Activated T-helper 17 cell treated with anti-CD3 and anti-CD28 coated beads, Interleukin-2, amount 50 U/mL, for 72 hours (primary cell): ENCODE measurements at regions not wholly inside any gene's neighbourhood (a gene's known extent, or its start where the extent isn't known, plus 50 kb on each side); places are given as distances from the start of the nearest gene placed in this dataset.
"Not testable (repeated sequence)": the region's sequence is repeated elsewhere in the genome, so short reads cannot be mapped to it uniquely, and the experiment has no call there.

ENCODE experiments used
- ATAC-seq: fragments of 150-1000 bp; cut with Tn5 transposase; replicated peaks from 2 replicates; pipeline ENCODE4 v1.10.0; 2021; ENCODE audit warnings: mild to moderate bottlenecking, moderate library complexity
- H3K27ac Mint-ChIP-seq: one replicate; pipeline ENCODE4 v1.8.0; 2022; ENCODE audit warnings: mixed read lengths
- H3K27me3 Mint-ChIP-seq: one replicate; pipeline ENCODE4 v1.8.0; 2022; ENCODE audit warnings: mixed read lengths
- H3K36me3 Mint-ChIP-seq: one replicate; pipeline ENCODE4 v1.8.0; 2022; ENCODE audit warnings: low read depth, mild to moderate bottlenecking, mixed read lengths
- H3K4me1 Mint-ChIP-seq: one replicate; pipeline ENCODE4 v1.8.0; 2022; ENCODE audit warnings: mixed read lengths
- H3K4me3 Mint-ChIP-seq: one replicate; pipeline ENCODE4 v1.8.0; 2022; ENCODE audit warnings: mild to moderate bottlenecking, mixed read lengths
- H3K9me3 Mint-ChIP-seq: one replicate; pipeline ENCODE4 v1.8.0; 2022; ENCODE audit warnings: mixed read lengths

DNA sequence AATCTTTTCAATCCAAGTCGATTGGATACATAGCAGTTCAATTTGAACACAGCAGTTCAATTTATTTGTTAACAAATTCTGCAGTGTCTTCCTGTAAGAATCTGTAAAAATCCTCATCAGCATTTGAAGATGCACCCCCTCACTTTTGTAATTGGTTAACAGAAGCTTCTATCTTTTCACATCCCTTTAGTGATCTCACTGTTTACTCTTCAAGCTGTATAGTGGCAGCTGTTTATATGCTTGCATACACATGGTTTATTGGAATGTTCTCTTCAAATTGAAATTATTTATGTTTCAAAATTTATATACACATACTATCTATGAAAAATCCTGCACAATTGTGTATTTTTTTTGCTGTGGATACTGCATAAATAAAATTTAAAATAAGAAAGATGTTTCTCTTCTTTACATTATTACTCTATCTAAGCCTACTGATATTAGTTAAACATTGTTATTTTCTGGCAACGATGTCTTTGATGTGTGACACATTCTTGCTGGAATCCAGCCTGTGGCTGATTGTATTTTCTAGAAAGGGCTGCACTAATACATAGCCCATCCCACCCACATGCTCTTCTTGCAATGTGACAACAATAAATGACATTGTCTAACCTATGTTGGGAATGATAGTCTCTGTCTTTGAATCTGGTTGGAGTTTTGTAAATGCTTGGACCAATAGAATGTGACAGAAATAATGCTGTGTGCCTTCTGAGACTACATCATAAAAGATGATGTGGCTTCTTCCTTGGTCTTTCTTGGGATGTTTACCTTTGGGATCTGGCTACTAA, 573.0 kb downstream of the CD109 start:
- Mint-ChIP-seq H3K4me1 (no peaks in the 10 kb centered on the region), H3K9me3 (peaks cover 12% of the 10 kb centered on the region), H3K27me3 (no peaks in the 10 kb centered on the region), H3K27ac (no peak overlapping the region), H3K36me3 (no peaks in the 10 kb centered on the region), H3K4me3 (no peak overlapping the region)
- ATAC-seq = no peak

DNA sequence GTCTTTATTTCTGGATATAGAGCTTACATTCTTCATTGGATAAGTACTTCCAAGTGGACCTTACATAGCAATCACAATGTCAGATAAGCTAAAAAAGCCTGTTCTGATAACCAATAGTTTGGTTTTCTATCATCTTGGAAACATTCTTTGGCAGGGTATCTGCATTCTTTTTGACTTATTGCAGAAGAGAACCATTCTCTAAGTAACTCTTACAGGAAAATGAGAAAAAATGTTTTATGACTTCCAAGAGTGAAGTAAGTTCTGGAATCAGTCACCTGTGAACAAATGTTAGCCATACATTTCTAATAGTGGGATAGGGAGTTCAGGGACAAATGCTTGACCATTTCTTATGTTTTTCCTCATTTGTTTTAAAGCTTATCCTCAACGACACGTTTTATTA, 564.0 kb downstream of the CD109 start:
- Mint-ChIP-seq H3K4me3 (no peak overlapping the region), H3K27ac (no peak overlapping the region), H3K9me3 (peaks cover 4% of the 10 kb centered on the region), H3K27me3 (no peaks in the 10 kb centered on the region), H3K36me3 (no peaks in the 10 kb centered on the region), H3K4me1 (no peaks in the 10 kb centered on the region)
- ATAC-seq = no peak

DNA sequence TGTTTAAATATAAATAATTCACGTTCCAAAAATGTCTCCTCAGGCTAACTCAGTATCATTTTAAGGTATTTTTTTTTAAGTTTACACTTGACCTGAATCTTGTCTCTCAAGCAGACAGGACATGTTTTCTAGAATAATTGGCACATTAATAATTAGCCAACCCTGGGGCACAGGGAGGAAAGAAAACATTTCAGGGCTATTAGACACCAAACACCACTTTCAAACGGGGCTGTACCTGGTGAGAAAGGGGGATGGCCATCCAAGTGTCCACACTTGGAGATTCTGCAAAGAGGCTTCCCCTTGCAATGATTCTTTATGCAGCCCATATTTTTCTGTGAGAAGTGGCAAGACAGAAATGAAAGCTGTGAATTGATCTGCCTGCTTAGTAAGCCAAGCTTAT, 560.8 kb downstream of the CD109 start:
- Mint-ChIP-seq H3K36me3 (no peaks in the 10 kb centered on the region), H3K9me3 (no peaks in the 10 kb centered on the region), H3K27me3 (no peaks in the 10 kb centered on the region), H3K4me1 (no peaks in the 10 kb centered on the region), H3K4me3 (no peak overlapping the region), H3K27ac (no peak overlapping the region)
- no peak for ATAC-seq

DNA sequence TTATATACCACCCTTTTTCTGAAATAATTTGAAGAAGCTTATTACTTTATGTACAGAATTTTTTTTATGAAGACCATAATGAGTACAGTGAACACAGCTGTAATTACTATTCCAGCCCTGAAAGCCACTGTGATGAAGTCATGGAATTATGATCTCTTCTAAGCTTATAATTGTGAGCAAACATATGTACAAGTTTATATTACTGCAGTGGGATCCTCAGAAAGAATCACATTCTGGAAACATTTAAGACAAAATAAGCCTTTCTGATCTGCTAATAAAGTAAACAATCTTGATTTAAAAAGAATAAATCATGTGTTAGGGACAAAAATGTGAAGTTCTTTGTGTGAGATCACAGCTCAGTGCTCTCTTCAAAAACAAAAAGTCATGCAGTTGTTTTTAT, 560.4 kb downstream of the CD109 start:
- no peak overlapping the region for H3K27ac Mint-ChIP-seq
- no peaks in the 10 kb centered on the region for H3K9me3 Mint-ChIP-seq
- no peaks in the 10 kb centered on the region for H3K27me3 Mint-ChIP-seq
- no peak overlapping the region for H3K4me3 Mint-ChIP-seq
- ATAC-seq = no peak
- no peaks in the 10 kb centered on the region for H3K4me1 Mint-ChIP-seq
- H3K36me3 Mint-ChIP-seq = no peaks in the 10 kb centered on the region

DNA sequence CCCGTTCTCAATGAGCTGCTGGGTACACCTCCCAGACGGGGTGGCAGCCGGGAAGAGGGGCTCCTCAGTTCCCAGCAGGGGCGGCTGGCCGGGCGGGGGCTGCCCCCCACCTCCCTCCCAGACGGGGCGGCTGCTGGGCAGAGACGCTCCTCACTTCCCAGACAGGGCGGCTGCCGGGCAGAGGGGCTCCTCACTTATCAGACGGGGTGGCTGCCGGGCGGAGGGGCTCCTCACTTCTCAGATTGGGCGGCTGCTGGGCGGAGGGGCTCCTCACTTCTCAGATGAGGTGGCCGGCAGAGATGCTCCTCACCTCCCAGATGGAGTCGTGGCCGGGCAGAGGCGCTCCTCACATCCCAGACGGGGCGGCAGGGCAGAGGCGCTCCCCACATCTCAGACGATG, 559.0 kb downstream of the CD109 start:
- H3K36me3 Mint-ChIP-seq, H3K27me3 Mint-ChIP-seq, H3K4me3 Mint-ChIP-seq, H3K9me3 Mint-ChIP-seq, H3K4me1 Mint-ChIP-seq, H3K27ac Mint-ChIP-seq, ATAC-seq: not testable (repeated sequence)

DNA sequence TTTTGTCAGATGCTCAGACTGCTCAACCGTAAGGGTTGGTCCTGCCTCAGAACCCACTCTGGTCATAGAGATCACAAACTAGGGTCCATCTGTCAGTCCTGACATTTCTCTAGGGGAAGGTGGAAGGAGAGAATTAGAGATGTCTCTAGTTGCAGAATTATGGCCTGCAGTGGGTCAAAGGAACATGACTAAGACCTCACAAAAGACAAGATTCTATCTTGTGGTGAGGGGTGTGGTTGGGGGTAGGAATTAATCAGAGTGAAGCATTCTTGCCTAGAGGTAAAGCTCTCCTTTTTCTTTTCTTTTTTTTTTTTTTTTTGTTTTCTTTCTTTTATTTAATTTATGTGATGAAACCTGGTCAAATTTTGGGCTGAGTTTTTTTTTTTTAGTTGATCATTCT, 558.1 kb downstream of the CD109 start:
- not testable (repeated sequence) for H3K27me3 Mint-ChIP-seq, H3K4me3 Mint-ChIP-seq, H3K36me3 Mint-ChIP-seq, H3K9me3 Mint-ChIP-seq, H3K4me1 Mint-ChIP-seq, H3K27ac Mint-ChIP-seq
- ATAC-seq = peak; percentile 57

GRCh38 chr6:74253261-74253660, 557.3 kb downstream of the CD109 start:
- no peaks in the 10 kb centered on the region for H3K27me3 Mint-ChIP-seq
- H3K4me3 Mint-ChIP-seq = no peak overlapping the region
- H3K9me3 Mint-ChIP-seq = no peaks in the 10 kb centered on the region
- no peak overlapping the region for H3K27ac Mint-ChIP-seq
- H3K4me1 Mint-ChIP-seq = no peaks in the 10 kb centered on the region
- no peak for ATAC-seq
- no peaks in the 10 kb centered on the region for H3K36me3 Mint-ChIP-seq

- ATAC-seq = no peak
- Mint-ChIP-seq H3K36me3 (no peaks in the 10 kb centered on the region), H3K27ac (no peak overlapping the region), H3K27me3 (no peaks in the 10 kb centered on the region), H3K9me3 (no peaks in the 10 kb centered on the region), H3K4me1 (no peaks in the 10 kb centered on the region), H3K4me3 (no peak overlapping the region)
Observed at GRCh38 chr6:74250161-74250818, 554.3 kb downstream of the CD109 start.

- H3K4me3 Mint-ChIP-seq = no peak overlapping the region
- ATAC-seq = no peak
- no peak overlapping the region for H3K27ac Mint-ChIP-seq
- H3K4me1 Mint-ChIP-seq = no peaks in the 10 kb centered on the region
- no peaks in the 10 kb centered on the region for H3K27me3 Mint-ChIP-seq
- H3K36me3 Mint-ChIP-seq = no peaks in the 10 kb centered on the region
- H3K9me3 Mint-ChIP-seq = no peaks in the 10 kb centered on the region
Observed at GRCh38 chr6:74249658-74250057, 553.7 kb downstream of the CD109 start.

DNA sequence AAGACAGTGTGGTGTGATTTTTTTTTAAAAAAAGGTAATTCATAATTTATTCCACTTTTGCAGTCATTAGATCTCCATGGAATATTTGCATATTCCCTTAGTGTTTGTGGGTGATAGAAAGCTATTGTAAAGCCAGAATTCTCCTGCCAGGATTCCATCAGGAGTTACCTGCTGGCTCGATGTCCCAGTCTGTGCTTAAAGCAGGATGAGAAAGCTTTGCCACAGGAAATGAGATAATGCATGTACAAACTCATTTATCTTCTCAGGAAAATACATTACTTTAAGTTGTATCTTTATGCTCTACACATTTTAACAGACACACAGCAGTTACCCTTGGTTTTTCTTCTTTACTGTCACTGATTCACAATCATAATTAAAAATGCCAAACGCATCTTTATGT, 553.0 kb downstream of the CD109 start:
- Mint-ChIP-seq H3K4me3 (no peak overlapping the region), H3K27me3 (no peaks in the 10 kb centered on the region), H3K4me1 (no peaks in the 10 kb centered on the region), H3K36me3 (no peaks in the 10 kb centered on the region), H3K27ac (no peak overlapping the region), H3K9me3 (peaks cover 3% of the 10 kb centered on the region)
- no peak for ATAC-seq

DNA sequence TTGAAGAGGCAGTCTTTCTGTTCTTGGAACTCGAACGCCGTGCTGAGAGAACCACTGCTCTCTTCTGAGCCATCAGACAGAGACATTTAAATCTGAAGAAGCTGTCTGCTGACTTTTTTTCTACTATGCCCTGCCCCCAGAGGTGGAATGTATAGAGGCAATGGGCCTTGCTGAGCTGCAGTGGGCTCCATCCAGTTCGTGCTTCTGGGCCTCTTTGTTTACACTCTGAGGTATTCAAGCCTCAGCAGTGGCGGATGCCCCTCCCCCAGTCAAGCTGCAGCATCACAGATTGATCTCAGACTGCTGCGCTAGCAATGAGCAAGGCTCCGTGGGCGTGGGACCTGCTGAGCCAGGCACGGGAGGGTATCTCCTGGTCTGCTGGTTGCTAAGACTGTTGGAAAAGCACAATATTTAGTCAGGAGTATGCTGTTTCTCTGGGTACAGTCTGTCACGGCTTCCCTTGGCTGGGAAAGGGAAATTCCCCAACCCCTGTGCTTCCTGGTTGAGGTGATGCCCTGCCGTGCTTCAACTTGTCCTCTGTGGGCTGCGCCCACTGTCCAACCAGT, 526.8 kb downstream of the CD109 start:
- Mint-ChIP-seq H3K4me3 (no peak overlapping the region), H3K4me1 (no peaks in the 10 kb centered on the region)

GRCh38 chr6:74213995-74214394, 518.0 kb downstream of the CD109 start:
- no peak overlapping the region for H3K27ac Mint-ChIP-seq
- H3K4me3 Mint-ChIP-seq = no peak overlapping the region
- no peaks in the 10 kb centered on the region for H3K36me3 Mint-ChIP-seq
- H3K9me3 Mint-ChIP-seq = peaks cover 5% of the 10 kb centered on the region
- no peaks in the 10 kb centered on the region for H3K27me3 Mint-ChIP-seq
- no peaks in the 10 kb centered on the region for H3K4me1 Mint-ChIP-seq
- no peak for ATAC-seq

More for the DNA sequence above, 526.8 kb downstream of the CD109 start:
- Mint-ChIP-seq H3K27me3 (no peaks in the 10 kb centered on the region), H3K27ac (no peak overlapping the region), H3K9me3 (peaks cover 21% of the 10 kb centered on the region), H3K36me3 (no peaks in the 10 kb centered on the region)
- ATAC-seq = no peak

DNA sequence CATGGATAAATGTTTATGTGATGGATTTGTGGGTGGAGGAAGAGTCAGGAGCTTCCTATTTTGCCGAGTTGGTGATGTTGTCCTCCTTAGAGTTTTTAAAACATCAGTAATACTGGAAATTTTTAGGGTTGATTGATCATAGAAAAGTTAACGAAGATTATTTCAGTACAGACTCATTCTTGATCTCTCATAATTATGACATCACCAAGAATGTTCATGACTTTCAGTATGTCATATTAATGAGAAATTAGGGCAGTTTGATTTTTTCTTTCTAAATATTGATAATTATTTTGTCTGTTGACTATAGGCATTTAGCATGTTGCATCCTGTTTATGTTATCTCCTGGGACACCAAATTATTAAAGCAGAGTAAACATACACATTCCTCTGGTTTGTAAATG, 512.2 kb downstream of the CD109 start:
- Mint-ChIP-seq H3K36me3 (no peaks in the 10 kb centered on the region), H3K9me3 (peaks cover 8% of the 10 kb centered on the region), H3K27ac (no peak overlapping the region), H3K4me3 (no peak overlapping the region), H3K27me3 (no peaks in the 10 kb centered on the region), H3K4me1 (no peaks in the 10 kb centered on the region)
- no peak for ATAC-seq

- ATAC-seq = no peak
- H3K4me3 Mint-ChIP-seq = no peak overlapping the region
- H3K36me3 Mint-ChIP-seq = no peaks in the 10 kb centered on the region
- no peak overlapping the region for H3K27ac Mint-ChIP-seq
- no peaks in the 10 kb centered on the region for H3K4me1 Mint-ChIP-seq
- no peaks in the 10 kb centered on the region for H3K27me3 Mint-ChIP-seq
- peaks cover 5% of the 10 kb centered on the region for H3K9me3 Mint-ChIP-seq
Observed at GRCh38 chr6:74199215-74199915, 503.4 kb downstream of the CD109 start.

DNA sequence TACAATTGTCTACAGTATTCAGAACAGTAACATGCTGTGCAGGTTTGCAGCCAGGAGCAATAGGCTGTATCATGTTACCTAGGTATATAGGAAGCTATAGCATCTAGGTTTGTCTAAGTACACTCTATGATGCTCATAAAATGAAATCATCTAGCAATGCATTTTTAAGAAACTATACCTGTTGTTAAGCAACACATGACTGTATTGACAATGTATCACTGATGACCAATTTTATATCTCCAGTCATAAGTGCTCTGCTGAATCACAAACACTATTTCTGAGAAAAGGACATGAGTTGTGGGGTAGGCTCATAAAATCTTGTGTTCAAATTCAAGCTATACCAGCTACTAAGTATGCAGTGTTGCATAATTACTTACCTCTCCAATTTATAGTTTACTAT, 501.3 kb downstream of the CD109 start:
- H3K27me3 Mint-ChIP-seq = no peaks in the 10 kb centered on the region
- no peak overlapping the region for H3K4me3 Mint-ChIP-seq
- no peak overlapping the region for H3K27ac Mint-ChIP-seq
- H3K36me3 Mint-ChIP-seq = no peaks in the 10 kb centered on the region
- H3K9me3 Mint-ChIP-seq = peaks cover 5% of the 10 kb centered on the region
- no peaks in the 10 kb centered on the region for H3K4me1 Mint-ChIP-seq
- no peak for ATAC-seq
